ENCODE measurements at regions not wholly inside any gene's neighbourhood (a gene's known extent, or its start where the extent isn't known, plus 50 kb on each side); places are given as distances from the start of the nearest gene placed in this dataset.

DNA sequence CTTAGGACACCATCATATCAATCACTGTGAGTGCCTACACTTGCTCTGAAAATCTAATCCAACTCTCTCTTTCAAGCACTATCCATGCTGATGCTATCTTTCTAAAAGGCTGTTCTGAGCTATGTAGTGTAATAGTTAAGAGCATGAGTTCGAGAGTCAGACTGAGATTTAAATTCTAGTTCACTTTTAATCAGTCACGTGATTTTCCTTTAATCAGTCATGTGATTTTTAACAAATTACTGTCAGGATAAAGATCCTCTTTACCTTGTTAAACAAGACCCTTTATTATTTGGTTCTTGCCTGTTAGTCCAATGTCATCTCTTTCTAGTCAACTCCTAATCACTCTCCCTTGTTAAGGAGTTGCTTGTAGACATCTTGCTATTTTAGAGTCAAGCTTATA is 653.0 kb downstream of the RPL10L start (continued):
- TF ChIP-seq, protein P1, sequence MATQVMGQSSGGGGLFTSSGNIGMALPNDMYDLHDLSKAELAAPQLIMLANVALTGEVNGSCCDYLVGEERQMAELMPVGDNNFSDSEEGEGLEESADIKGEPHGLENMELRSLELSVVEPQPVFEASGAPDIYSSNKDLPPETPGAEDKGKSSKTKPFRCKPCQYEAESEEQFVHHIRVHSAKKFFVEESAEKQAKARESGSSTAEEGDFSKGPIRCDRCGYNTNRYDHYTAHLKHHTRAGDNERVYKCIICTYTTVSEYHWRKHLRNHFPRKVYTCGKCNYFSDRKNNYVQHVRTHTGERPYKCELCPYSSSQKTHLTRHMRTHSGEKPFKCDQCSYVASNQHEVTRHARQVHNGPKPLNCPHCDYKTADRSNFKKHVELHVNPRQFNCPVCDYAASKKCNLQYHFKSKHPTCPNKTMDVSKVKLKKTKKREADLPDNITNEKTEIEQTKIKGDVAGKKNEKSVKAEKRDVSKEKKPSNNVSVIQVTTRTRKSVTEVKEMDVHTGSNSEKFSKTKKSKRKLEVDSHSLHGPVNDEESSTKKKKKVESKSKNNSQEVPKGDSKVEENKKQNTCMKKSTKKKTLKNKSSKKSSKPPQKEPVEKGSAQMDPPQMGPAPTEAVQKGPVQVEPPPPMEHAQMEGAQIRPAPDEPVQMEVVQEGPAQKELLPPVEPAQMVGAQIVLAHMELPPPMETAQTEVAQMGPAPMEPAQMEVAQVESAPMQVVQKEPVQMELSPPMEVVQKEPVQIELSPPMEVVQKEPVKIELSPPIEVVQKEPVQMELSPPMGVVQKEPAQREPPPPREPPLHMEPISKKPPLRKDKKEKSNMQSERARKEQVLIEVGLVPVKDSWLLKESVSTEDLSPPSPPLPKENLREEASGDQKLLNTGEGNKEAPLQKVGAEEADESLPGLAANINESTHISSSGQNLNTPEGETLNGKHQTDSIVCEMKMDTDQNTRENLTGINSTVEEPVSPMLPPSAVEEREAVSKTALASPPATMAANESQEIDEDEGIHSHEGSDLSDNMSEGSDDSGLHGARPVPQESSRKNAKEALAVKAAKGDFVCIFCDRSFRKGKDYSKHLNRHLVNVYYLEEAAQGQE (IDR thresholded peaks at IDR 0.05) = no peak
- TF ChIP-seq RXRA (IDR thresholded peaks at IDR 0.05) = no peak
- TF ChIP-seq EGR1 (IDR thresholded peaks at IDR 0.05; ENCODE audit: low read depth in 2 of 2) = no peak

DNA sequence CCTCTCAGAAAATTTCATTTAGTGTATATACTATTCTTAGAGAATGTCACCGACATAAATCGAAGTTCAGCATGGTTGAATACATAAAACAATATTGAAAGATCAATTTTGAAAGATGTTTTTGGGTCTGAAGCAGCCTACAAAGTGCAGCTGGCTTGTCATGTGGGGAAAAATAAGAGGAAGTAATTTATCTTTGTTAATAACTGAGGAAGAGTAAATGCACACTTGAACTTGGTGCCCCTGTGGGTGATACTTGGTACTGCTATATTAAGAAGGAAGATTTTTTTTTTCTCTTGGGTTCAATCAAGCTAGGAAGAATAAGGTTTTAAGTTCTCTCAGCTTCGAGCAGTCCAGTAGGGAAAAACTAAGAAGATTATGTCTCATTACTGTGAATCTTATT is 661.3 kb downstream of the RPL10L start:
- 77% methylated on average over 3 of the region's 3 CpGs for WGBS
- no peaks in the 10 kb centered on the region for H3K4me1 ChIP-seq (ENCODE audit: control insufficient read depth in 4 of 4, insufficient read depth in 4 of 4, low read length in 3 of 4)
- no peaks in the 10 kb centered on the region for H3K36me3 ChIP-seq (ENCODE audit: control insufficient read depth in 4 of 4, insufficient read depth in 3 of 4, low read depth in 1 of 4, low read length in 3 of 4)
- H3K9ac ChIP-seq (ENCODE audit: low read depth in 1 of 2, low read length in 2 of 2) = no peak overlapping the region
- TF ChIP-seq RXRA (IDR thresholded peaks at IDR 0.05) = no peak
- TF ChIP-seq FOXA2 (IDR thresholded peaks at IDR 0.05) = no peak
- no peak for TF ChIP-seq JUND (IDR thresholded peaks at IDR 0.05)
- no peak for TF ChIP-seq EGR1 (IDR thresholded peaks at IDR 0.05; ENCODE audit: low read depth in 2 of 2)
- TF ChIP-seq TAF1 (conservative IDR thresholded peaks at IDR 0.05) = no peak
- TF ChIP-seq HNF4G (IDR thresholded peaks at IDR 0.05) = no peak
- TF ChIP-seq, protein P1 (IDR thresholded peaks at IDR 0.05) = no peak
- no peak for TF ChIP-seq NR2F2 (IDR thresholded peaks at IDR 0.05)
- TF ChIP-seq, protein P2, sequence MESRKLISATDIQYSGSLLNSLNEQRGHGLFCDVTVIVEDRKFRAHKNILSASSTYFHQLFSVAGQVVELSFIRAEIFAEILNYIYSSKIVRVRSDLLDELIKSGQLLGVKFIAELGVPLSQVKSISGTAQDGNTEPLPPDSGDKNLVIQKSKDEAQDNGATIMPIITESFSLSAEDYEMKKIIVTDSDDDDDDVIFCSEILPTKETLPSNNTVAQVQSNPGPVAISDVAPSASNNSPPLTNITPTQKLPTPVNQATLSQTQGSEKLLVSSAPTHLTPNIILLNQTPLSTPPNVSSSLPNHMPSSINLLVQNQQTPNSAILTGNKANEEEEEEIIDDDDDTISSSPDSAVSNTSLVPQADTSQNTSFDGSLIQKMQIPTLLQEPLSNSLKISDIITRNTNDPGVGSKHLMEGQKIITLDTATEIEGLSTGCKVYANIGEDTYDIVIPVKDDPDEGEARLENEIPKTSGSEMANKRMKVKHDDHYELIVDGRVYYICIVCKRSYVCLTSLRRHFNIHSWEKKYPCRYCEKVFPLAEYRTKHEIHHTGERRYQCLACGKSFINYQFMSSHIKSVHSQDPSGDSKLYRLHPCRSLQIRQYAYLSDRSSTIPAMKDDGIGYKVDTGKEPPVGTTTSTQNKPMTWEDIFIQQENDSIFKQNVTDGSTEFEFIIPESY (IDR thresholded peaks at IDR 0.05) = no peak
- TF ChIP-seq GABPA (IDR thresholded peaks at IDR 0.05 in 1 of 2, conservative IDR thresholded peaks at IDR 0.05 in 1 of 2) = no peak
- TF ChIP-seq FOXA1 (IDR thresholded peaks at IDR 0.05) = no peak
- no peak for TF ChIP-seq SP1 (IDR thresholded peaks at IDR 0.05)
- TF ChIP-seq RAD21 (IDR thresholded peaks at IDR 0.05) = no peak
- TF ChIP-seq, protein P3, sequence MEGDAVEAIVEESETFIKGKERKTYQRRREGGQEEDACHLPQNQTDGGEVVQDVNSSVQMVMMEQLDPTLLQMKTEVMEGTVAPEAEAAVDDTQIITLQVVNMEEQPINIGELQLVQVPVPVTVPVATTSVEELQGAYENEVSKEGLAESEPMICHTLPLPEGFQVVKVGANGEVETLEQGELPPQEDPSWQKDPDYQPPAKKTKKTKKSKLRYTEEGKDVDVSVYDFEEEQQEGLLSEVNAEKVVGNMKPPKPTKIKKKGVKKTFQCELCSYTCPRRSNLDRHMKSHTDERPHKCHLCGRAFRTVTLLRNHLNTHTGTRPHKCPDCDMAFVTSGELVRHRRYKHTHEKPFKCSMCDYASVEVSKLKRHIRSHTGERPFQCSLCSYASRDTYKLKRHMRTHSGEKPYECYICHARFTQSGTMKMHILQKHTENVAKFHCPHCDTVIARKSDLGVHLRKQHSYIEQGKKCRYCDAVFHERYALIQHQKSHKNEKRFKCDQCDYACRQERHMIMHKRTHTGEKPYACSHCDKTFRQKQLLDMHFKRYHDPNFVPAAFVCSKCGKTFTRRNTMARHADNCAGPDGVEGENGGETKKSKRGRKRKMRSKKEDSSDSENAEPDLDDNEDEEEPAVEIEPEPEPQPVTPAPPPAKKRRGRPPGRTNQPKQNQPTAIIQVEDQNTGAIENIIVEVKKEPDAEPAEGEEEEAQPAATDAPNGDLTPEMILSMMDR (IDR thresholded peaks at IDR 0.05; ENCODE audit: low read depth, low read length, missing input control) = no peak
- TF ChIP-seq, protein P4, sequence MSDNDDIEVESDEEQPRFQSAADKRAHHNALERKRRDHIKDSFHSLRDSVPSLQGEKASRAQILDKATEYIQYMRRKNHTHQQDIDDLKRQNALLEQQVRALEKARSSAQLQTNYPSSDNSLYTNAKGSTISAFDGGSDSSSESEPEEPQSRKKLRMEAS (IDR thresholded peaks at IDR 0.05) = no peak
- no peak for TF ChIP-seq HNF4A (conservative IDR thresholded peaks at IDR 0.05)
- no peak for TF ChIP-seq YY1 (IDR thresholded peaks at IDR 0.05)
- TF ChIP-seq, protein P5, sequence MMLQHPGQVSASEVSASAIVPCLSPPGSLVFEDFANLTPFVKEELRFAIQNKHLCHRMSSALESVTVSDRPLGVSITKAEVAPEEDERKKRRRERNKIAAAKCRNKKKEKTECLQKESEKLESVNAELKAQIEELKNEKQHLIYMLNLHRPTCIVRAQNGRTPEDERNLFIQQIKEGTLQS (IDR thresholded peaks at IDR 0.05) = no peak
- no peaks in the 10 kb centered on the region for H3K27me3 ChIP-seq (ENCODE audit: control insufficient read depth in 4 of 4, insufficient read depth in 4 of 4, low read length in 3 of 4)
- no peaks in the 10 kb centered on the region for H3K9me3 ChIP-seq (ENCODE audit: control insufficient read depth in 4 of 4, low read length in 3 of 4)
- DNase-seq (ENCODE audit: low spot score) = no peak
- no peak overlapping the region for H3K4me3 ChIP-seq (ENCODE audit: low read depth in 1 of 3, low read length in 3 of 3)
- no peak overlapping the region for H3K27ac ChIP-seq (ENCODE audit: low read depth in 1 of 2, low read length in 2 of 2)

Data from liver (tissue), 8 donors.